Body of pancreas (tissue), 4 donors: ENCODE measurements at regions not wholly inside any gene's neighbourhood (a gene's known extent, or its start where the extent isn't known, plus 50 kb on each side); places are given as distances from the start of the nearest gene placed in this dataset.

Source experiments
- POLR2A ChIP-seq, 3 donors: fragments of 450-650 bp; IDR thresholded peaks; one replicate each; pipeline ENCODE4 v1.6.1; 2016; ENCODE audit warnings: antibody characterized with exemption in 3 of 3, mild to moderate bottlenecking in 2 of 3
- TF ChIP-seq, protein P1 (sequence below), 7 experiments: fragments of 450-650 bp in 4 of 7; fragments of 200-600 bp in 3 of 7; sonication (generic) in 3 of 7; IDR thresholded peaks; one replicate each; pipeline ENCODE4 v1.5.1; 2016 to 2019; ENCODE audit warnings: antibody characterized with exemption in 7 of 7

- TF ChIP-seq, protein P1, sequence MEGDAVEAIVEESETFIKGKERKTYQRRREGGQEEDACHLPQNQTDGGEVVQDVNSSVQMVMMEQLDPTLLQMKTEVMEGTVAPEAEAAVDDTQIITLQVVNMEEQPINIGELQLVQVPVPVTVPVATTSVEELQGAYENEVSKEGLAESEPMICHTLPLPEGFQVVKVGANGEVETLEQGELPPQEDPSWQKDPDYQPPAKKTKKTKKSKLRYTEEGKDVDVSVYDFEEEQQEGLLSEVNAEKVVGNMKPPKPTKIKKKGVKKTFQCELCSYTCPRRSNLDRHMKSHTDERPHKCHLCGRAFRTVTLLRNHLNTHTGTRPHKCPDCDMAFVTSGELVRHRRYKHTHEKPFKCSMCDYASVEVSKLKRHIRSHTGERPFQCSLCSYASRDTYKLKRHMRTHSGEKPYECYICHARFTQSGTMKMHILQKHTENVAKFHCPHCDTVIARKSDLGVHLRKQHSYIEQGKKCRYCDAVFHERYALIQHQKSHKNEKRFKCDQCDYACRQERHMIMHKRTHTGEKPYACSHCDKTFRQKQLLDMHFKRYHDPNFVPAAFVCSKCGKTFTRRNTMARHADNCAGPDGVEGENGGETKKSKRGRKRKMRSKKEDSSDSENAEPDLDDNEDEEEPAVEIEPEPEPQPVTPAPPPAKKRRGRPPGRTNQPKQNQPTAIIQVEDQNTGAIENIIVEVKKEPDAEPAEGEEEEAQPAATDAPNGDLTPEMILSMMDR (IDR thresholded peaks at IDR 0.05), result no peak
- no peak for TF ChIP-seq POLR2A (IDR thresholded peaks at IDR 0.05)
Measured at GRCh38 chr3:35486295-35486694, 153.0 kb upstream of the ARPP21 start.
